SW 1271 (cell line): ENCODE measurements at regions not wholly inside any gene's neighbourhood (a gene's known extent, or its start where the extent isn't known, plus 50 kb on each side); places are given as distances from the start of the nearest gene placed in this dataset.

Experiments
- DNase-seq, 2 experiments: peaks; one replicate each; lab custom pipeline; 2025; lab: John Stamatoyannopoulos, UW

- DNase-seq, result no peak
Observed at GRCh38 chr3:193874997-193875593, 260.9 kb upstream of the HES1 start.

- no peak for DNase-seq
Observed at GRCh38 chr3:193875601-193876321, 260.2 kb upstream of the HES1 start.

- no peak for DNase-seq
Observed at GRCh38 chr3:193879099-193879863, 256.7 kb upstream of the HES1 start.

- DNase-seq, result no peak
Observed at GRCh38 chr3:193879864-193880242, 256.1 kb upstream of the HES1 start.

- no peak for DNase-seq
Observed at GRCh38 chr3:193882091-193882490, 253.9 kb upstream of the HES1 start.

- no peak for DNase-seq
Observed at GRCh38 chr3:193883551-193883950, 252.4 kb upstream of the HES1 start.

- no peak for DNase-seq
Observed at GRCh38 chr3:193884027-193884426, 251.9 kb upstream of the HES1 start.

GRCh38 chr3:193884652-193885051 is 251.3 kb upstream of the HES1 start:
- DNase-seq, result no peak

GRCh38 chr3:193885832-193886231 is 250.1 kb upstream of the HES1 start:
- no peak for DNase-seq

GRCh38 chr3:193890016-193890897 is 245.7 kb upstream of the HES1 start:
- DNase-seq, result no peak

GRCh38 chr3:193894121-193894863 is 241.7 kb upstream of the HES1 start:
- no peak for DNase-seq

- no peak for DNase-seq
Observed at GRCh38 chr3:193895409-193895808, 240.5 kb upstream of the HES1 start.

GRCh38 chr3:193896419-193896818 is 239.5 kb upstream of the HES1 start:
- DNase-seq, result no peak

GRCh38 chr3:193897288-193897687 is 238.7 kb upstream of the HES1 start:
- no peak for DNase-seq

GRCh38 chr3:193897731-193898180 is 238.2 kb upstream of the HES1 start:
- no peak for DNase-seq

GRCh38 chr3:193899001-193899400 is 236.9 kb upstream of the HES1 start:
- DNase-seq, result no peak

GRCh38 chr3:193901007-193901406 is 234.9 kb upstream of the HES1 start:
- no peak for DNase-seq

- no peak for DNase-seq
Observed at GRCh38 chr3:193902607-193903511, 233.1 kb upstream of the HES1 start.

- no peak for DNase-seq
Observed at GRCh38 chr3:193903512-193903817, 232.5 kb upstream of the HES1 start.

- DNase-seq, result no peak
Observed at GRCh38 chr3:193903966-193904365, 232.0 kb upstream of the HES1 start.
